ENCODE measurements at regions not wholly inside any gene's neighbourhood (a gene's known extent, or its start where the extent isn't known, plus 50 kb on each side); places are given as distances from the start of the nearest gene placed in this dataset.
"Not testable (repeated sequence)": the region's sequence is repeated elsewhere in the genome, so short reads cannot be mapped to it uniquely, and the experiment has no call there.

DNA sequence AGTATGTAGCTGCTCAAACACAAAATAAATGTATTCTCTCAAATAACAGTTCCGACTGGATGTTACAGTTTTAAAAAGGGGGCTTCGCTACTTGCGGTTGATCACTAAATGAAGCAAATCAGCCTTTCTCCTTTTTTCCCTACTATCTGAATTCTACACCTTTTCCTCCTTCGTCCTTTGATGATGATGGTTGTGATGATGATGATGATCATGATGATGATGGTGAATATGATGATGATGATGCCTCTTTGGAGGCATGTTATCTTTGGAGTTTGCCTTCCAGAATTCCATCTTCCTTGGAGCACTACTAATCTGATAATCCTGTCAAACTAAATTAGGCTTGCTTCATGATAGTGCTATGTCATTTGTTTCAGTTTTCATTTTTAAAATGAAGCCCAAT lies 1073.3 kb downstream of the SOCS6 start:
- Histone ChIP-seq H2AFZ (ENCODE audit: control insufficient read depth, low read length) (no peak overlapping the region), H3K27me3 (ENCODE audit: control insufficient read depth, extremely low read depth, insufficient read depth, low read length) (no peaks in the 10 kb centered on the region), H3K4me2 (ENCODE audit: control insufficient read depth, extremely low read depth, insufficient read depth, low read depth, low read length) (no peak overlapping the region), H3K4me3 (ENCODE audit: control insufficient read depth in 2 of 3, extremely low read depth in 1 of 3, insufficient read depth in 2 of 3, low read depth in 1 of 3, low read length in 3 of 3) (no peak overlapping the region), H3K9ac (ENCODE audit: control insufficient read depth, extremely low read depth, insufficient read depth, low read length) (no peak overlapping the region), H3K4me1 (ENCODE audit: control insufficient read depth, extremely low read depth, insufficient read depth, low read length) (no peaks in the 10 kb centered on the region), H3K9me1 (ENCODE audit: control insufficient read depth, extremely low read depth, insufficient read depth, low read length) (no peaks in the 10 kb centered on the region), H3K27ac (ENCODE audit: control insufficient read depth, insufficient read depth, low read length) (no peak overlapping the region), H4K20me1 (ENCODE audit: control insufficient read depth, extremely low read depth, insufficient read depth, low read length) (no peaks in the 10 kb centered on the region), H3K36me3 (ENCODE audit: control insufficient read depth in 2 of 2, extremely low read depth in 1 of 2, insufficient read depth in 2 of 2, low read length in 2 of 2) (no peaks in the 10 kb centered on the region), H3K79me2 (ENCODE audit: control insufficient read depth, insufficient read depth, low read length) (no peaks in the 10 kb centered on the region), H3K9me3 (ENCODE audit: control insufficient read depth, low read depth, low read length) (no peaks in the 10 kb centered on the region)
- FAIRE-seq: no peak
- dilution Hi-C loops (cut with MboI; ENCODE audit: extremely low pct_ligation_motif_present, low sequenced_read_pairs): no loop called here
- no peak for DNase-seq (ENCODE audit: low read depth, low spot score)
- TF ChIP-seq EZH2 (IDR thresholded peaks at IDR 0.05; ENCODE audit: low read length): no peak

DNA sequence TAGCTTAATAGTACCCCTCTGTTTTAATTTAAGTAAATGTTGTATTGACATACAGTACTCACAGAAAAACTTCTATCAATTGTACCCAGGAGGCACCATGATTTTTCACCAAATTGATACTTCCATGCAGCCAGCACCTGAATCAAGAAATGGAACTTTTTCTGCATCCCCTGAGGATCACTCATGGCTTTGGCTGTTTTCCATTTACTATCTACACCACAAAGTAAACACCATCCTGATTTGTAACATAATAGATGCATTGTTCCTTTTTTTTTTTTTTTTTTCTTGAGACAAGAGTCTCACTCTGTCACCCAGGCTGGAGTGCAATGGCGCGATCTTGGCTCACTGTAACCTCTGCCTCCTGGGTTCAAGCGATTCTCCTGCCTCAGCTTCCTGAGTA lies 1066.8 kb downstream of the SOCS6 start:
- H3K79me2 ChIP-seq (ENCODE audit: control insufficient read depth, insufficient read depth, low read length); H3K4me1 ChIP-seq (ENCODE audit: control insufficient read depth, extremely low read depth, insufficient read depth, low read length); dilution Hi-C loops (cut with MboI; ENCODE audit: extremely low pct_ligation_motif_present, low sequenced_read_pairs); H3K9me1 ChIP-seq (ENCODE audit: control insufficient read depth, extremely low read depth, insufficient read depth, low read length); H4K20me1 ChIP-seq (ENCODE audit: control insufficient read depth, extremely low read depth, insufficient read depth, low read length); H3K9me3 ChIP-seq (ENCODE audit: control insufficient read depth, low read depth, low read length); H3K9ac ChIP-seq (ENCODE audit: control insufficient read depth, extremely low read depth, insufficient read depth, low read length); H3K4me3 ChIP-seq (ENCODE audit: control insufficient read depth in 2 of 3, extremely low read depth in 1 of 3, insufficient read depth in 2 of 3, low read depth in 1 of 3, low read length in 3 of 3); H3K27me3 ChIP-seq (ENCODE audit: control insufficient read depth, extremely low read depth, insufficient read depth, low read length); H3K4me2 ChIP-seq (ENCODE audit: control insufficient read depth, extremely low read depth, insufficient read depth, low read depth, low read length); H2AFZ ChIP-seq (ENCODE audit: control insufficient read depth, low read length); H3K36me3 ChIP-seq (ENCODE audit: control insufficient read depth in 2 of 2, extremely low read depth in 1 of 2, insufficient read depth in 2 of 2, low read length in 2 of 2); FAIRE-seq; H3K27ac ChIP-seq (ENCODE audit: control insufficient read depth, insufficient read depth, low read length); DNase-seq (ENCODE audit: low read depth, low spot score): not testable (repeated sequence)

DNA sequence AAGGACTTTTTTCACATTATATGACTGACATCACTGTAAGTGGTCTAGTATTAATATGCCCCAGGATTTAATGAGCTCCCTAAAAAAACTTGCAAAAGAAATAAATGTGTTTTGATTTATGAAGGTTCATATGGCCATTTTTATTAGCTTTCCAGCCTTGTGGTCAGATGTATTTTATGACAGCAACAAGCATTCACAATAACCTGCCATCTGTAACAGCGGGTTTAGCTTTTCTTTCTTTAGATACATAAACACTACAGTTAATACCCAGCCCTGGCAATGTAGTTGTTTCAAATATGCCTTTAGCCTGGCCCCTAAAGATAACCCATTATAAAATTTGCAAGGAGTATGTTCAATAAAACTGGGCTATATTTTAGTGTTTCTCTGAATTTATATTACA lies 1063.8 kb downstream of the SOCS6 start:
- DNase-seq (ENCODE audit: low read depth, low spot score) (no peak), FAIRE-seq (no peak)
- no peak overlapping the region for H3K27ac ChIP-seq (ENCODE audit: control insufficient read depth, insufficient read depth, low read length)
- H3K36me3 ChIP-seq (ENCODE audit: control insufficient read depth in 2 of 2, extremely low read depth in 1 of 2, insufficient read depth in 2 of 2, low read length in 2 of 2): no peaks in the 10 kb centered on the region
- H3K4me3 ChIP-seq (ENCODE audit: control insufficient read depth in 2 of 3, extremely low read depth in 1 of 3, insufficient read depth in 2 of 3, low read depth in 1 of 3, low read length in 3 of 3): no peak overlapping the region
- no peaks in the 10 kb centered on the region for H3K27me3 ChIP-seq (ENCODE audit: control insufficient read depth, extremely low read depth, insufficient read depth, low read length)
- H4K20me1 ChIP-seq (ENCODE audit: control insufficient read depth, extremely low read depth, insufficient read depth, low read length): no peaks in the 10 kb centered on the region
- dilution Hi-C loops (cut with MboI; ENCODE audit: extremely low pct_ligation_motif_present, low sequenced_read_pairs): no loop called here
- no peak overlapping the region for H2AFZ ChIP-seq (ENCODE audit: control insufficient read depth, low read length)
- H3K9me3 ChIP-seq (ENCODE audit: control insufficient read depth, low read depth, low read length): no peaks in the 10 kb centered on the region
- H3K9ac ChIP-seq (ENCODE audit: control insufficient read depth, extremely low read depth, insufficient read depth, low read length): no peak overlapping the region
- no peaks in the 10 kb centered on the region for H3K4me1 ChIP-seq (ENCODE audit: control insufficient read depth, extremely low read depth, insufficient read depth, low read length)
- H3K79me2 ChIP-seq (ENCODE audit: control insufficient read depth, insufficient read depth, low read length): no peaks in the 10 kb centered on the region
- H3K9me1 ChIP-seq (ENCODE audit: control insufficient read depth, extremely low read depth, insufficient read depth, low read length): no peaks in the 10 kb centered on the region
- TF ChIP-seq, protein P1, sequence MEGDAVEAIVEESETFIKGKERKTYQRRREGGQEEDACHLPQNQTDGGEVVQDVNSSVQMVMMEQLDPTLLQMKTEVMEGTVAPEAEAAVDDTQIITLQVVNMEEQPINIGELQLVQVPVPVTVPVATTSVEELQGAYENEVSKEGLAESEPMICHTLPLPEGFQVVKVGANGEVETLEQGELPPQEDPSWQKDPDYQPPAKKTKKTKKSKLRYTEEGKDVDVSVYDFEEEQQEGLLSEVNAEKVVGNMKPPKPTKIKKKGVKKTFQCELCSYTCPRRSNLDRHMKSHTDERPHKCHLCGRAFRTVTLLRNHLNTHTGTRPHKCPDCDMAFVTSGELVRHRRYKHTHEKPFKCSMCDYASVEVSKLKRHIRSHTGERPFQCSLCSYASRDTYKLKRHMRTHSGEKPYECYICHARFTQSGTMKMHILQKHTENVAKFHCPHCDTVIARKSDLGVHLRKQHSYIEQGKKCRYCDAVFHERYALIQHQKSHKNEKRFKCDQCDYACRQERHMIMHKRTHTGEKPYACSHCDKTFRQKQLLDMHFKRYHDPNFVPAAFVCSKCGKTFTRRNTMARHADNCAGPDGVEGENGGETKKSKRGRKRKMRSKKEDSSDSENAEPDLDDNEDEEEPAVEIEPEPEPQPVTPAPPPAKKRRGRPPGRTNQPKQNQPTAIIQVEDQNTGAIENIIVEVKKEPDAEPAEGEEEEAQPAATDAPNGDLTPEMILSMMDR (optimal IDR thresholded peaks at IDR 0.05 in 1 of 3, IDR thresholded peaks at IDR 0.05 in 1 of 3, conservative IDR thresholded peaks at IDR 0.05 in 1 of 3; ENCODE audit: extremely low read depth in 1 of 3, insufficient read depth in 2 of 3, low read length in 3 of 3): no peak
- TF ChIP-seq EZH2 (IDR thresholded peaks at IDR 0.05; ENCODE audit: low read length): no peak
- H3K4me2 ChIP-seq (ENCODE audit: control insufficient read depth, extremely low read depth, insufficient read depth, low read depth, low read length): no peak overlapping the region
